ENCODE measurements at regions not wholly inside any gene's neighbourhood (a gene's known extent, or its start where the extent isn't known, plus 50 kb on each side); places are given as distances from the start of the nearest gene placed in this dataset.
A peak's percentile ranks its signal among the peaks of the same experiment; 100 is the strongest.

GRCh38 chr3:75140904-75141615 lies 523.1 kb upstream of the FRG2C start:
- TF ChIP-seq, protein P1, sequence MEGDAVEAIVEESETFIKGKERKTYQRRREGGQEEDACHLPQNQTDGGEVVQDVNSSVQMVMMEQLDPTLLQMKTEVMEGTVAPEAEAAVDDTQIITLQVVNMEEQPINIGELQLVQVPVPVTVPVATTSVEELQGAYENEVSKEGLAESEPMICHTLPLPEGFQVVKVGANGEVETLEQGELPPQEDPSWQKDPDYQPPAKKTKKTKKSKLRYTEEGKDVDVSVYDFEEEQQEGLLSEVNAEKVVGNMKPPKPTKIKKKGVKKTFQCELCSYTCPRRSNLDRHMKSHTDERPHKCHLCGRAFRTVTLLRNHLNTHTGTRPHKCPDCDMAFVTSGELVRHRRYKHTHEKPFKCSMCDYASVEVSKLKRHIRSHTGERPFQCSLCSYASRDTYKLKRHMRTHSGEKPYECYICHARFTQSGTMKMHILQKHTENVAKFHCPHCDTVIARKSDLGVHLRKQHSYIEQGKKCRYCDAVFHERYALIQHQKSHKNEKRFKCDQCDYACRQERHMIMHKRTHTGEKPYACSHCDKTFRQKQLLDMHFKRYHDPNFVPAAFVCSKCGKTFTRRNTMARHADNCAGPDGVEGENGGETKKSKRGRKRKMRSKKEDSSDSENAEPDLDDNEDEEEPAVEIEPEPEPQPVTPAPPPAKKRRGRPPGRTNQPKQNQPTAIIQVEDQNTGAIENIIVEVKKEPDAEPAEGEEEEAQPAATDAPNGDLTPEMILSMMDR (IDR thresholded peaks at IDR 0.05; ENCODE audit: low read length, missing control alignments), result no peak
- H3K4me3 ChIP-seq (replicated peaks; ENCODE audit: low read depth, low read length), result no peak overlapping the region
- DNase-seq (ENCODE audit: low read depth), result no peak

GRCh38 chr3:75144406-75144805 lies 519.7 kb upstream of the FRG2C start:
- no peak overlapping the region for H3K4me3 ChIP-seq (replicated peaks; ENCODE audit: low read depth, low read length)
- DNase-seq (ENCODE audit: low read depth), result no peak
- TF ChIP-seq, protein P1 (IDR thresholded peaks at IDR 0.05; ENCODE audit: low read length, missing control alignments), result no peak

DNA sequence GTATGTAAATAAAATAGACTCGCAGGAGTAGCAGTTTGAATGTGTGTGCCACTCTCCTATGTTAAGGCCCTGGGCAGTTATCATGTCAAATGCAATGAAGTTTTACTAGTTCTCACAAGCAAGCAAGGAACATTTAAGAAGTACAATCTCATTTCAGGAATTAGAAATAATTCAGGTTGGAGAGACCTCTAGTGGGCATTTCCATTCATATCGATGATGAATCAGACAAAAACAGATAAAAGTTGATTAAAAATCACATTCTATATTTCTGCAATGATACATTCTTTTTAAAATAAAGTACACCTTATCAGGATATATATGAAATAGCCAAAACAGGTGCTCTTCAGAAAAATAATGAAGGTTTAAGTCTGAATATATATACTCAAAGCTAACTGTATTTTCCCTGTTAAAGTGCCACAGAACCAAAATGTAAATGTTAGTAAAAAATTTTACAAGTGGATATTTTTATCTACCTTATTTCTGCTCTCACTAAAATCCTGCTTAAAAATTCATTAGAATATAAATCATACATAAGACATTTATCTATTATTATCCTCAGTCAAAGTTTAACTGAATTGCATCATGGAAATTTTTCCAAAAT lies 492.4 kb upstream of the FRG2C start:
- TF ChIP-seq, protein P1 (IDR thresholded peaks at IDR 0.05; ENCODE audit: low read length, missing control alignments), result peak; percentile 37
- peak; percentile 24 for DNase-seq (ENCODE audit: low read depth)
- no peak overlapping the region for H3K4me3 ChIP-seq (replicated peaks; ENCODE audit: low read depth, low read length)

GRCh38 chr3:75176937-75177336 lies 487.2 kb upstream of the FRG2C start:
- TF ChIP-seq, protein P1 (IDR thresholded peaks at IDR 0.05; ENCODE audit: low read length, missing control alignments), result no peak
- H3K4me3 ChIP-seq (replicated peaks; ENCODE audit: low read depth, low read length), result no peak overlapping the region
- DNase-seq (ENCODE audit: low read depth), result no peak

GRCh38 chr3:75180235-75180944 lies 483.7 kb upstream of the FRG2C start:
- DNase-seq (ENCODE audit: low read depth), result no peak
- H3K4me3 ChIP-seq (replicated peaks; ENCODE audit: low read depth, low read length), result no peak overlapping the region
- TF ChIP-seq, protein P1 (IDR thresholded peaks at IDR 0.05; ENCODE audit: low read length, missing control alignments), result no peak

DNA sequence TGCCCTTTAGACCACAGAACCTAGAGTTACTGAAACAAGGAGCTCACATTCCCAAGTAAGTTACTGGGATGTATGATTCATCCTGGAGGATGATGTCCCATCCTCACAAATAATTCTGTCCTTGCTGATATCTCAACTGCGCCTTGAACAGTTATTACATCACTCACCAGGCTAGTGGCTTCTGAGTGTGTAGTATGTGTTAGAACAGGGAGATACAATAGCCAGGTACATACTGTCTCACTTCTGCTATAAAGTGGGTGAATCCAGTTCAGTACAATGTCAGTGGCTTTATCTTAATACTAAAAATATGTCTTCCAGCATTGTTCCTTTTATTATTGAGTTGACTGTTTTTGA lies 483.2 kb upstream of the FRG2C start:
- DNase-seq (ENCODE audit: low read depth), result no peak
- TF ChIP-seq, protein P1 (IDR thresholded peaks at IDR 0.05; ENCODE audit: low read length, missing control alignments), result no peak
- no peak overlapping the region for H3K4me3 ChIP-seq (replicated peaks; ENCODE audit: low read depth, low read length)
